Omental fat pad (tissue), 3 donors: ENCODE measurements at regions not wholly inside any gene's neighbourhood (a gene's known extent, or its start where the extent isn't known, plus 50 kb on each side); places are given as distances from the start of the nearest gene placed in this dataset.
"Not testable (repeated sequence)": the region's sequence is repeated elsewhere in the genome, so short reads cannot be mapped to it uniquely, and the experiment has no call there.

Experiments
- ATAC-seq: fragments of 150-250 bp; one replicate; pipeline ENCODE4 v1.9.1; 2016; ENCODE audit warnings: mild to moderate bottlenecking, moderate library complexity; ENCODE audit not compliant: low FRiP score
- DNase-seq: peaks from one replicate; pipeline ENCODE4 v3.0.0-alpha.2; 2019; ENCODE audit warnings: low spot score
- CTCF ChIP-seq, 3 donors: fragments of 450-650 bp; IDR thresholded peaks; one replicate each; pipeline ENCODE4 v1.5.1; 2016 to 2017; ENCODE audit warnings: antibody characterized with exemption in 3 of 3, mild to moderate bottlenecking in 3 of 3, moderate library complexity in 2 of 3

- ATAC-seq (no peak), DNase-seq (no peak)
- no peak for TF ChIP-seq CTCF (IDR thresholded peaks at IDR 0.05)
These were observed 58.2 kb downstream of the RPRM start for GRCh38 chr2:153420394-153420793.

DNA sequence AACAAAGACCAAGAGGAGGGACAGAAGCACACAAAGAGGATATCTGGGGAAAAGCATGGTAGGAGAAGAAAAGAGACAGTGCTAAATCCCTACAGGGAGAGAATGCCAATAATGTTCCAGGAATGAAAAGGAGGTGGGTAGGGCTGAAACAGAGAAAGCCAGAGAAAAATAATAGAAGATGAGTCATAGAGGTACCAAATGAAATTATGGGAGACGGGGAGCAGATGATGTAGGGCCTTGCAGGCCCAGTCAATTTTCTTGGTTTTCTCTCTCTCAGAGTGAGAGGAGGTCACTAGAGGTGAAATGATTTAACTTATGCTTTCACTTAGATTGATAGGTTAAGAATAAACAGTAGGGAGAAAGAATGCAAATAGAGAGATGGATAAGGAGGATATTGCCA lies 61.5 kb downstream of the RPRM start:
- ATAC-seq, result no peak
- no peak for DNase-seq
- TF ChIP-seq CTCF (IDR thresholded peaks at IDR 0.05), result no peak

GRCh38 chr2:153416071-153416470 lies 62.5 kb downstream of the RPRM start:
- TF ChIP-seq CTCF (IDR thresholded peaks at IDR 0.05), result no peak
- ATAC-seq, result no peak
- no peak for DNase-seq

DNA sequence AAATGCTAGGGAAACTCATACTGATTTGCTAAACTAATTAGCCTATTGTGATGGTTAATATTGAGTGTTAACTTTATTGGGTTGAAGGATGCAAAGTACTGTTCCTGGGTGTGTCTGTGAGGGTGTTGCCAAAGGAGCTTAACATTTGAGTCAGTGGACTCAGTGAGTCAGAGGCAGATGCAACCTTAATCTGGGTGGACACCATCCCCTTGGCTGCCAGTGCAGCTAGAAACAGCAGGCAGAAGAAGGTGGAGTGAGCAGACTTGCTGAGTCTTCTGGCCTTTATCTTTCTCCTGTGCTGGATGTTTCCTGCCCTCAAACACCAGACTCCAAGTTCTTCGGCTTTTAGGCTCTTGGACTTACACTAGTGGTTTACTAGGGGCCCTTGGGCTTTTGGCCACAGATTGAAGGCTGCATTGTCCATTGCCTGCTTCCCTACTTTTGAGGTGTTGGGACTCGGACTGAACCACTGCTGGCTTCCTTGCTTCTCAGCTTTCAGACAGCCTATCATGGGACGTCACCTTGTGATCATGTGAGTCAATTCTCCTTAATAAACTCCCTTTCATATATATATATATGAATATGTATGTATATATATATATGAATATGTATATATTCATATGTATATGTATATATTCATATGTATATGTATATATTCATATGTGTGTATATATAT lies 69.7 kb downstream of the RPRM start:
- DNase-seq (no peak), ATAC-seq (no peak)
- TF ChIP-seq CTCF (IDR thresholded peaks at IDR 0.05), result no peak

GRCh38 chr2:153405196-153405595 lies 73.4 kb downstream of the RPRM start:
- no peak for TF ChIP-seq CTCF (IDR thresholded peaks at IDR 0.05)
- ATAC-seq (no peak), DNase-seq (no peak)

DNA sequence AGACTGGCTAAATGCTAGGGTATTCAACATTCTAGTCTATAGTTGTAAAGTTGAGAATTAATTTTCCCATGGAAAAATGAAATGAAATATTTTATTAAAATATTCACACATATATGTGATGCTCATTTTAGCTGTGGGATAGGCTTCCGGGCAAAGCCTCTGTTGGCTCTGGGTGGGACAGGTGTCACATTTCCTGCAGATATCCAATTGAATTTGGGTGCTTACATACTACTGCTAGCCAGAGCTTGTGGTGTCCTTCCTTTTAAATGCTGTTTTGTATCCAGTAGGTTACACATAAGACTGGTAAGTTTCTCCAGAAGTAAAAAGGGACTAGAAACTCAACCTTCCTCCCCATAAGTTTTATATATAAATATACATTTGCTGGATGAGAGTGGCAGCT lies 73.8 kb downstream of the RPRM start:
- TF ChIP-seq CTCF (IDR thresholded peaks at IDR 0.05), result no peak
- DNase-seq, result no peak
- ATAC-seq, result no peak

DNA sequence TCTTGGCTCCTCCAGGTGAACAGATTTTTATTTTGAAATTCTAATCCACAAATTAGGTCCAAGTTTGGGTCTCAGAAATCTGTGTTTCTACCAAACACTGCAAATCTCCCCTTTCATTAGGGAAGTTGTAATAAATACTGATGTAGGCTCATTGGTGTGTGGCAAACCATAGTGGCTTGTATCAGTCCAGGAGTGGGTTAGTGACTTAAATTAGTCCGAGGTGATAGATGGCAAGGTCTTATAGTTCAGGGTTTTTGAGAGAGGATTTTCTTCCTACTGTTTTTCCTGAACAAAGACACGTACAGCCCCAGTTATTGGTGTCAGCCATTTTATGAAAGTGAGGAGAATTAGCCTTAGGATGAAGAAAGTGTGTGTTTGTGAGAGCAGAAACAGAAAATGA lies 74.6 kb downstream of the RPRM start:
- TF ChIP-seq CTCF (IDR thresholded peaks at IDR 0.05), result no peak
- DNase-seq (no peak), ATAC-seq (no peak)

DNA sequence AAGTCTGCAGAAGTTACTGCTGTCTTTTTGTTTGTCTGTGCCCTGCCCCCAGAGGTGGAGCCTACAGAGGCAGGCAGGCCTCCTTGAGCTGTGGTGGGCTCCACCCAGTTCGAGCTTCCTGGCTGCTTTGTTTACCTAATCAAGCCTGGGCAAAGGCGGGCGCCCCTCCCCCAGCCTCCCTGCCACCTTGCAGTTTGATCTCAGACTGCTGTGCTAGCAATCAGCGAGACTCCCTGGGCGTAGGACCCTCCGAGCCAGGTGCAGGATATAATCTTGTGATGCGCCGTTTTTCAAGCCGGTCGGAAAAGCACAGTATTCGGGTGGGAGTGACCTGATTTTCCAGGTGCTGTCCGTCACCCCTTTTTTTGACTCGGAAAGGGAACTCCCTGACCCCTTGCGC lies 75.2 kb downstream of the RPRM start:
- ATAC-seq, DNase-seq: not testable (repeated sequence)
